Astrocyte (in vitro differentiated cells and primary cell): ENCODE measurements at regions not wholly inside any gene's neighbourhood (a gene's known extent, or its start where the extent isn't known, plus 50 kb on each side); places are given as distances from the start of the nearest gene placed in this dataset.

ENCODE experiments used
- CTCF ChIP-seq: IDR thresholded peaks from 2 replicates; pipeline ENCODE4 v1.5.1; 2011; ENCODE audit warnings: low read depth, mild to moderate bottlenecking, inconsistent platforms, low read length, moderate library complexity; ENCODE audit not compliant: insufficient read depth
- EZH2 ChIP-seq: IDR thresholded peaks from 2 replicates; pipeline ENCODE4 v1.6.1; 2012; ENCODE audit warnings: mild to moderate bottlenecking, low read length, inconsistent platforms; ENCODE audit not compliant: insufficient read depth

- no peak for TF ChIP-seq CTCF
- TF ChIP-seq EZH2, result no peak
Measured at GRCh38 chr5:68538814-68539420, 323.4 kb downstream of the PIK3R1 start.
